ENCODE measurements at regions not wholly inside any gene's neighbourhood (a gene's known extent, or its start where the extent isn't known, plus 50 kb on each side); places are given as distances from the start of the nearest gene placed in this dataset.

DNA sequence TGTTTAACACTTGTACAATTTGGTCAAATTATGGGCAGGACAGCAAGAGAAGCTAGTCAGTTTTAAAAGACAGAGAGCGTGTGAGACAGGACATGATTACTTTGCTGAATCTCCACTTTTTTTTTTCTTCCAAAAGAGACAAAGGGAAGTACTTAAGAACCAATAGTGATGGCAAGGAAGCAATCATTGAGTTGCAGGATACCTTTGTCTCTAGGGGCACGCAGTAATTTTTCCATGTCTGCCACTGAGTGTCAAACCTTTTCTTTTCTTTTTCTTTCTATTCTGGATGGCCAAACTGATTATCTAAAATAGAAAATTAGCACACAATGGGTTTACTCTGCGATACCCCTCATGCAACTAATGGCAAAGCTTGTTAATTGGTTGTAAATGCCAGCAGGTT, 533.0 kb downstream of the PLCL1 start:
- TF ChIP-seq EP300 (IDR thresholded peaks at IDR 0.05) (no peak), POLR2A (IDR thresholded peaks at IDR 0.05) (no peak), CTCF (IDR thresholded peaks at IDR 0.05) (no peak)

All from sigmoid colon (tissue), 4 donors.